ENCODE measurements at regions not wholly inside any gene's neighbourhood (a gene's known extent, or its start where the extent isn't known, plus 50 kb on each side); places are given as distances from the start of the nearest gene placed in this dataset.

DNA sequence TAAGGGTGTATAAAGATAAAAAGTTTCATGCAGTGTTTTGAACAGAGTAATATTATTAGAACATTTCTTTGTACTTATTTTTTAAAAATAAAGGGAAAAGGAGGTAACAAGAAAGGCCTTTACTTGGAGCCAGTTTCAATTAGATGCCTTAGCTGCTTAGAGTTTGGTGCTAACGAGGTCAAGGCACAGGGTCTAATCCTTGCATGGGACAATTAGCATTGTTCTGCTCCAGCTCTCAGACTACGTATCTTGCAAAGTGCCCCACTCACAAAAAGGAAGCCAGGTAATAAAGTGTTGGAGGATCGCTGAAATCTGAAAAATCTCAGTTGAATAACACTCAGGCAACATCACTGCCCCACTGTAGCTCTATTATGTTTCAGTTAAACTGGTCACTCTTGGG, 2011.3 kb downstream of the EFNA5 start:
- TF ChIP-seq, protein P1, sequence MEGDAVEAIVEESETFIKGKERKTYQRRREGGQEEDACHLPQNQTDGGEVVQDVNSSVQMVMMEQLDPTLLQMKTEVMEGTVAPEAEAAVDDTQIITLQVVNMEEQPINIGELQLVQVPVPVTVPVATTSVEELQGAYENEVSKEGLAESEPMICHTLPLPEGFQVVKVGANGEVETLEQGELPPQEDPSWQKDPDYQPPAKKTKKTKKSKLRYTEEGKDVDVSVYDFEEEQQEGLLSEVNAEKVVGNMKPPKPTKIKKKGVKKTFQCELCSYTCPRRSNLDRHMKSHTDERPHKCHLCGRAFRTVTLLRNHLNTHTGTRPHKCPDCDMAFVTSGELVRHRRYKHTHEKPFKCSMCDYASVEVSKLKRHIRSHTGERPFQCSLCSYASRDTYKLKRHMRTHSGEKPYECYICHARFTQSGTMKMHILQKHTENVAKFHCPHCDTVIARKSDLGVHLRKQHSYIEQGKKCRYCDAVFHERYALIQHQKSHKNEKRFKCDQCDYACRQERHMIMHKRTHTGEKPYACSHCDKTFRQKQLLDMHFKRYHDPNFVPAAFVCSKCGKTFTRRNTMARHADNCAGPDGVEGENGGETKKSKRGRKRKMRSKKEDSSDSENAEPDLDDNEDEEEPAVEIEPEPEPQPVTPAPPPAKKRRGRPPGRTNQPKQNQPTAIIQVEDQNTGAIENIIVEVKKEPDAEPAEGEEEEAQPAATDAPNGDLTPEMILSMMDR (conservative IDR thresholded peaks at IDR 0.05 in 1 of 2, IDR thresholded peaks at IDR 0.05 in 1 of 2; ENCODE audit: extremely low read depth in 1 of 2, insufficient read depth in 1 of 2, low read depth in 1 of 2, low read length in 2 of 2), result no peak
- no peak for TF ChIP-seq EZH2 (IDR thresholded peaks at IDR 0.05; ENCODE audit: borderline replicate concordance, low read length)

Data from mammary epithelial cell (primary cell).